NCI-H446 (cell line): ENCODE measurements at regions not wholly inside any gene's neighbourhood (a gene's known extent, or its start where the extent isn't known, plus 50 kb on each side); places are given as distances from the start of the nearest gene placed in this dataset.
"Not testable (repeated sequence)": the region's sequence is repeated elsewhere in the genome, so short reads cannot be mapped to it uniquely, and the experiment has no call there.

Source experiments
- DNase-seq, 2 experiments: peaks; one replicate each; lab custom pipeline; 2025; lab: John Stamatoyannopoulos, UW

DNA sequence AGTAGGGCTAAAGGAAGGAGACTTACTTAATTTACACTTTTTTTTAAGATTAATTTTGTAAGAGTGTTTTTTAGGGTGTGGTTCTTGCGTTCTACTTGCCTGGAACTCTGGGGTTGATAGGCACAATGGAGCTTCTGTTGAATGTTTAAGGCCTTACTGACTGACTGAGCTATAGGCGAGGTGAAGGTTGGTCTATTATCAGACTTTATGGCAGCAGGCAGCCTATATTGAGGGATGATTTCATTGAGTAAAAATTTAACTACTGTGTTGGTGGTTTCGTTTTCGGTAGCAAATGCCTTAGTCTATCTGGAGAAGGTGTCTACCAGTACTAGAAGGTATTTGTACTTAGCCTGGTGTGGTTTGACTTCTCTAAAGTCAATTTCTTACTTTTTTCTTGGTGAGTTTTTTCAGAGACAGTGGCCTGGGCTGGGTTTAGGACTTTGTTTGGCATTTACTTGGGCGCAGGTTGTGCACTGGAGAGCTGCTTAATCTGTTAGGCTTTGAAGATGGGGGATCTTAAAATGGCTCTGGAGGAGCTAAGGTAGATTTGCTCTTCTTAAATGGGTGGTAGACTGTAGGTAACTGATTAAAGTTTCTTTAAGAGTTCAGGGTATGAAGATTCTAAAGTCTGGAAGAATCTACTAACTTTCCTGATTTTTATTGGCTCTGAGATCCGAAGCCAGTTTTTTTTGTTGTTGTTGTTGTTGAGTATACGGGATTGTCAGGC, 164.5 kb upstream of the CCZ1B start:
- DNase-seq: not testable (repeated sequence)

DNA sequence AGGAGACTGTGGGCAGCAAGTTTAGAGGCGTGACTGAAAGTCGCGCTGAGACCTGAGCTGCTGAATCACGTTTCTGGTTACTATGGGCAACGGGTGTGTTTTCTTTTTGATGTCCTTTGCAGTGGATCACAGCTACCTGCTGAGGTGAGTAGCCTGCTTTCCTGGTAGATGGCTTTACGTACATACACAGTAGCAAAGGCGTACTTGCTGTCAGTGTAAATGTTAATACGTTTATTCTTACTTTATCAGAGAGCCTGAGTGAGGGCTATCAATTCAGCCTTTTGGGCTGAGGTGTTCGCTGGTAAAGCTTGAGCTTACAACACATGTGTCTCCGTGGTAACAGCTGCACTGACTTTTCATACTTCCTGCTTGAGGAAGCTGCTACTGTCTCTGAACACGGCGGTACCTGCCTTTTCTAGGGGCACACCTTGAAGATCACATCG, 165.1 kb upstream of the CCZ1B start:
- DNase-seq: not testable (repeated sequence)

DNA sequence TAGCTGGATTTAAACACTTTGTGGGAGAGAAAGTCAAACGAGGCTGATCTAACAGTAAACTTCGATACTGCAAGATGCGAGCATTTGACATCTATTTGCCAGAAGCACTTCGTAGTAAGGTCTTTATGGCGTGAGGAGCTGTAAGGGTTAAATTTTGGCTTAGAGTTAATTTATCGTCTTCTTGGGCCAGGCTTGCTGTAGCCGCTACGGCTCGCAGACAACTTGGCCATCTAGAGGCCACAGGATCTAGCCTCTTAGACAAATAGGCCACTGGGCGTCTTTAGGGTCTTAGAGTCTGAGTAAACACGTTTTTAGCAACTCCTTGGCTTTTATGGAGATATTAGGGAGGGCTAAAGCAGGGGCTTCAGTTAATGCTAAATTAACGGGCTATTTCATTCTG, 165.6 kb upstream of the CCZ1B start:
- not testable (repeated sequence) for DNase-seq

DNA sequence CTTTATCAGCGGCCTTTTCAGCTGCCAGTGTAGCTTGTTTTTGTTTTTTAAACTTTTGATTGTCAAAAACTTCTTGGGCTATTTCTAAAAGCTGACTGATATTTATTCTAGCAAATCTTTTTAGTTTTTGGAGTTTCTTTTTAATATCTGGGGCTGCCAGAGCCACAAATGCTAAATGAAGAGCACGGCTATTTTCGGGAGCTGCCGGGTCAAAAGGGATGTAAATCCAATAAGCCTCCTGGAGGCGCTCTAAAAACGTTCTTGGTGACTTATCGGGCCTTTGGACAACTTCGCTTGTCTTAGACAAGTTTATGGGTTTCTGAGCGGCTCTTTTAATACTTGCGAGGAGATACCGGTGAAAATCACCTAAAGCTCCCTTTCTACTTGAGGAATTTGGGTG, 166.1 kb upstream of the CCZ1B start:
- not testable (repeated sequence) for DNase-seq

DNA sequence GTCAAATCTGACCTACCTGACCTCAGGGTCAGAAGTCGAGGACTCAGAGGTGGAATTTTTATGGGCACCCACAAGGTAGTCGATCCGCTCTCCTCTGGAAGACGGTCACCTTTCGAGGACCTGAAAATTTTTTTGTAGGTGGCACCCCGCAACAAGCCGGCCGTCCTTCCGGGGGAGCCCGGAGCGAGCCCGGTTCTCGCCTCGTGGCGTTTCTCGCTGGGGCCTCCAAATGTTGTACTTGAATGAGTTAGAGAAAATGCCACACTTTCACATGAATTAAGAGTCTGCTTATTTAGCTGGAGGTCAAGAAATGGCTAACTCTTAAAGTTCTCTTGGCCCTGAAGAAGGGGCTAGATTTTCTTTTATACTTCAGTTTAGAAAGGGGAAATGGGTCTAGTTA, 169.0 kb upstream of the CCZ1B start:
- DNase-seq: not testable (repeated sequence)

DNA sequence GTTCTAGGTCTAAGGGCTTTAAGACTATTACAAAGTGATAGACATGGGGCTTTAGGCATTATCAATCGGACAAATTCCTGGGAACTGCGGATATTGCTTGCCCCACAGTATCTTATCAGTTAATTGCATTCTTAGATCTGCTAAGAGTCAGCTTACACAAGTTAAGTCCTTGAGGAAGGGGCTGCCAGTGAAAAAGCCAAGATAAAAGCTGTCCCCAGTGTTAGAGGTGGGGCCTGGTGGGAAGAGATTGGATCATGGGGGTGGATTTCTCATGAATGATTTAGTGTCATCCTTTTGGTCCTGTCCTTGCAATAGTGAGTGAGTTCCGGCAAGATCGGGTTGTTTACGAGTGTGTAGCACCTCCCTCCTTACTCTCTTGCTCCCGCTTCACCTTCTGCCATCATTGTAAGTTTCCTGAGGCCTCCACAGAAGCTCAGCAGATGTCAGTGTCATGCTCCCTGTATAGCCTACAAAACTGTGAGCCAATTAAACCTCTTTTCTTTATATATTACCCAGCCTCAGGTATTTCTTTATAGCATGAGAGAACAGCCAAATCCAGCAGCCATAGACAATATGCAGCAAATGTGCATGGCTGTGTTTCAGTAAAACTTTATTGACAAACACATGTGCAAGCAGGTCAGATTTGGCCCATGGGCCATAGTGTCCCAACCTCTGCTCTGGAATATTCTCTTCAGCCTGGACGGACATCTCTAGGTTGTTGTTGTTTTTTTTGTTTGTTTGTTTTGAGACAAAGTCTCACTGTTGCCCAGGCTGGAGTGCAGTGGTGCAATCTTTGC, 169.6 kb upstream of the CCZ1B start:
- DNase-seq: not testable (repeated sequence)

DNA sequence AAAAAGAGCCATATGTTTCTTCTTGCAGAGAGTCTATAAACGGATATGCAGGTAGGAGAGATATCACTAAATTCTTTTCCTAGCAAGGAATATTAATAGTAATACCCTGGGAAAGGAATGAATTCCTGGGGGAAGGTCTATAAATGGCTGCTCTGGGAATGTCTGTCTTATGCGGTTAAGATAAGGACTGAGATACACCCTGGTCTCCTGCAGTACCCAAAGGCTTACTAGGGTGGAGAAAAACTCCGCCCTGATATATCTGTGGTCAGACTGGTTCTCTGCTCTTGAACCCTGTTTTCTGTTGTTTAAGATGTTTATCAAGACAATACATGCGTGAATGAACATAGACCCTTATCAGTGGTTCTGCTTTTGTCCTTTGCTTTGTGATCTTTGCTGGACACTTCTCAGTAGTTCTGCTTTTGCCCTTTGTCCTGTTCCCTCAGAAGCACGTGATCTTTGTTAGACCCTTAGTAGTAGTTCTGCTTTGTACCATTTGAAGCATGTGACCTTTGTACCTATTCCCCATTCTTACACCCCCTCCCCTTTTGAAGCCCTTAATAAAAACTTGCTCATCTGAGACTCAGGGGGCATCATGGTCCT, 173.1 kb upstream of the CCZ1B start:
- DNase-seq: not testable (repeated sequence)

DNA sequence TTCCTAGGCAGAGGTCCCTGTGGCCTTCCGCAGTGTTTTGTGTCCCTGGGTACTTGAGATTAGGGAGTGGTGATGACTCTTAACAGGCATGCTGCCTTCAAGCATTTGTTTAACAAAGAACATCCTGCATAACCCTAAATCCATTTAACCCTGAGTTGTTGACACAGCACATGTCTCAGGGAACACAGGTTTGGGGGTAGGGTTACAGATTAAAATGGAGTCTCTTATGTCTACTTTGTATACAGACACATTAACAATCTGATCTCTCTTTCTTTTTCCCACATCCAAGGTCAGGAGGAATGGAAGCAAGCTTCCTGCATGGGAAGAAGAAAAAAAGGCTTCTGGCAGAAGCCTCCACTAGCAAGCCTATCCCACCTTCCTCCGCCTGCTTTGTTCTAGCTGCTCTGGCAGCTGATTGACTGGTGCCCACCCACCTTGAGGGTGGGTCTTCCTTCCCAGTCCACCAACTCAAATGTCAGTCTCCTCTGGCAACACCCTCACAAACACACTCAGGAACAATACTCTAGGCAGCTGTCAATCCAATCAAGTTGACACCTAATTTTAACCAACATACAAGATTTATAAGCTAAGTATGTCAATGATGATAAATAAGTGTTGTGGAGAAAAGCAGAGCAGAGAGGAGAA, 176.5 kb upstream of the CCZ1B start:
- no peak for DNase-seq

DNA sequence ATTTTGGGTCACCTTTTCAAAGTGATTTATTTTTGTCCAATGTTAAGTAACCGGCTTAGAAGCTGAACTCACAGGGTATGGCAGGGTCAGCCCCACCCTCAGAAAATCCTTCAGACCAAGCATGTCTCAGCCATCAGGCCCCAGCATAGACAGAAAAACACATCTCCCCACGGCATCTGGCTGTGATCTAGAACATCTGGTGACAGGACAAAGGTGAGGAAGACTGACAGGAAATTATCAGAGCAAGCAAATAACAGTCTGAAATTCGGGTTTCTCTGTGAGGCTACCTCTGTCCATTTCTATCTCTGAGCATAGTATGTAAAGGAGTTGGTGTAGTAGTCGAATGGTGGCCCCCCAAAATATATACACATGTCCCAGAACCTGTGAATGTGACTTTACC, 177.0 kb upstream of the C1GALT1 start:
- DNase-seq: no peak

DNA sequence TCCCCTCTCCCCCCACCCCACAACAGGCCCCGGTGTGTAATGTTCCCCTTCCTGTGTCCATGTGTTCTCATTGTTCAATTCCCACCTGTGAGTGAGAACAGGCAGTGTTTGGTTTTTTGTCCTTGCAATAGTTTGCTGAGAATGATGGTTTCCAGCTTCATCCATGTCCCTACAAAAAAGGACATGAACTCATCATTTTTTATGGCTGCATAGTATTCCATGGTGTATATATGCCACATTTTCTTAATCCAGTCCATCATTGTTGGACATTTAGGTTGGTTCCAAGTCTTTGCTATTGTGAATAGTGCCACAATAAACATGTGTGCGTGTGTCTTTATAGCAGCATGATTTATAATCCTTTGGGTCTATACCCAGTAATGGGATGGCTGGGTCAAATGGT, 176.4 kb upstream of the C1GALT1 start:
- not testable (repeated sequence) for DNase-seq

DNA sequence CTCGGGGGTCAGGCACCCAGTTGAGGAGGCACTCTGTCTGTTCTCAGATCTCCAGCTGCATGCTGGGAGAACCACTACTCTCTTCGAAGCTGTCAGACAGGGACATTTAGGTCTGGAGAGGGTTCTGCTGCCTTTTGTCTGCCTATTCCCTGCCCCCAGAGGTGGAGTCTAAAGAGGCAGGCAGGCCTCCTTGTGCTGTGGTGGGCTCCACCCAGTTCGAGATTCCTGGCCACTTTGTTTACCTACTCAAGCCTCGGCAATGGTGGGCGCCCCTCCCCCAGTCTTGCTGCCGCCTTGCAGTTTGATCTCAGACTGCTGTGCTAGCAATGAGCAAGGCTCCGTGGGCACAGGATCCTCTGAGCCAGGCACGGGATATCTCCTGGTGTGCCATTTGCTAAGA, 171.1 kb upstream of the C1GALT1 start:
- DNase-seq: not testable (repeated sequence)

DNA sequence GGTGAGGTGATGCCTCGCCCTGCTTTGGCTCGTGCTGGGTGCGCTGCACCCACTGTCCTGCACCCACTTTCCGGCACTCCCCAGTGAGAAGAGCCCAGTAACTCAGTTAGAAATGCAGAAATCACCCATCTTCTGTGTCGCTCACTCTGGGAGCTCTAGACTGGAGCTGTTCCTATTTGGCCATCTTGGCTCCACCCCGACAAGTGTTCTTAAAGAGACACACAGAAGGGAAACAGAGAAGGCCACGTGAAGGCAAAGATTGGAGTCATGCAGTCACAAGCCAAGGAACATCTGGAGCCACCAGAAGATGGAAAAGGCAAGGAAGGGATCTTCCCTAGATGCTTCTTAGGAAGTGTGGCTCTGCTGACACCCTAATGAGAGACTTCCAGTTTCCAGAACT, 170.6 kb upstream of the C1GALT1 start:
- not testable (repeated sequence) for DNase-seq

DNA sequence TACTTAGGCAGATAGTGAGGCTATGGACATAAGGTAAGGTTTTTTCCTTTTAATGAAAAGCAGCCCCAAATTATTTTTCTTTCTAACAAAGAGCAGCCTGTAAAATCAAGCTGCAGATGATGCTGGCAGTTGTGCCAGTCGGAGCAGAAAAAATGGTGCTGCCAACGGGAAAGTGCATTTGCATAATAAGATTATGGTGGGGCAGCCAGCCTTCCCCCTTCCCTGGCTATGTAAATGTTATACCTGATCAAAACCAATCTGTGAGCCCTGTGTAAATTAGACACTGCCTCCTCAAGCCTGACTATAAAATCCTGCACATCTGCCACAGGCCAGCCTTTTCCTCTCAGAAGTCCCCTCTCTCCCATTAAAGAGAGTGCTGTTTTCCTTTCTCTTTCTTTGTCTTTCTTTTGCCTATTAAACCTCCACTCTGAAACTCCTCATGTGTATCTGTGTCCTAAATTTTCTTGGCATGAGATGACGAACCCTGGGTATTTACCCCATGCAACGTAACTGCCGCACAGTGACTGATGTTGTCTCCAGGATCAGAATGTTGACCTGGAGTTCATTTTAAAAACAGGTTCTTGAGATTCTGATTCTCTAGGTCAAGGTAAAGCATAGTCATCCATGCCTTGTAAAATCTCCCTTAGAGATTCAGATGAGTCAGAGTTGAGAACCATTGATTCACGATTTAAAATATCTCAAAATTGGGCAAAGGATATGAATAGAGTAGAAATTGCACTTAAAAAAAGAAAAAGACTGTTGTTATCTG, 167.3 kb upstream of the C1GALT1 start:
- DNase-seq: no peak

DNA sequence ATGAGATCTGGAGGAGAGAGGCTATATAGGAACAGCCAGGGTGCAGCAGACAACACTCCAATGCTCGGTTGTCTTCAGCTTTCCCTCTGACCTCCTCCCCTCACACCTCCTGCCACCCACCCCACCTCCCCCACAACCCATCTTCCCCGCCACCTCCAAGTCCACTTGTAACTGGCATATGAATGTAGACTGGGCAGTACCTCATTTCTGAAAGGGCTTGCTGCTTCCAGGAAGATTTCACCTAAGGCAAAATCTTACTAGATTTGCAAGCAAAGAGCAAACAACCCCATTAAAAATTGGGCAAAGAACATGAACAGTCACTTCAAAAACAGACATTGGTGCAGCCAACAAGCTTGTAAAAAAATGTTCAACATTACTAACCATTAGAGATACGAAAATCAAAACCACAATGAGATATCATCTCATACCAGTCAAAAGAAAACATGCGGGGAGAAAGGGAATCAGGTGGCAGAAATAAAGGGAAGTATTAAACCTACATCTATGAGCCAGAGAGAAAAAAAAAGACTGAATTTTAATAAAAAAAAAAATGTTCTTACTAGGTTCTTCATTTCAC, 164.6 kb upstream of the C1GALT1 start:
- DNase-seq: no peak

DNA sequence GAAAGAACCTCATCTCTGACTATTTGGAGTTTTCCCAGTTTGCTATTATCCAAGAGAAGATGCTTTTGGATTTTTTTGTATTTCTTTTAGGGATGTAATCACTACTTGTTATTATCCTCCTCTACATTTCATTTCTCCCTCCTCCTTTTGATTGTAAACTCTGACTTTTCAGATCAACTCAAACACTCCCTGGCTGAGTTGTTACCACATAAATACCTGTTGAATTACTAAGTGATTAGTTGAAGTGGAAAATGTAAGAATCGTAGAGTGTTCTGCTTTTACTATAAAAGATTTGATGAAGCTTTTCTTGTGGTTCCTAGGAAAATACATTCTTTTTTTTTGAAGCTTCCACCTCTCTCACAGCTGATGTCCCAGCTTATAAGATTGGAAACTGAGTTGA, 164.1 kb upstream of the C1GALT1 start:
- DNase-seq: no peak

DNA sequence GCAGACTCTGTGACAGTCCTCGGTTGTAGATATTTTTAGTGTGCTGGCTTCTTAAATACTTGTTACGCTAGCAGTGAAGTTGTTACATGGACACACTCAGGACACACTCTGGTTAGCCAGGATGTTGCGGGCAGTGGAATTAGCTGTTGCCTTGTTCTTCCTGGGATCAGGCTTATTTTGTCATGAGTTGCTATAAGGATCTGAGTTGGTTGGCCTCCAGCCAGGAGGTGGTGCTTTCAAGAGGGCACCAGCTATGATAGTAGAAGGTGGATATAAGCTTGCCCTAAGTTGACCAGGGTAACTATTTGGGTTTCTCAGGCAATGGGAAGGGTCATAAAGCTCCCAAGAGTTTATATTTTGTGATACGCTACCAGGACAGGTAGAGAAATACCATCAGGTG, 150.1 kb upstream of the C1GALT1 start:
- DNase-seq: no peak

DNA sequence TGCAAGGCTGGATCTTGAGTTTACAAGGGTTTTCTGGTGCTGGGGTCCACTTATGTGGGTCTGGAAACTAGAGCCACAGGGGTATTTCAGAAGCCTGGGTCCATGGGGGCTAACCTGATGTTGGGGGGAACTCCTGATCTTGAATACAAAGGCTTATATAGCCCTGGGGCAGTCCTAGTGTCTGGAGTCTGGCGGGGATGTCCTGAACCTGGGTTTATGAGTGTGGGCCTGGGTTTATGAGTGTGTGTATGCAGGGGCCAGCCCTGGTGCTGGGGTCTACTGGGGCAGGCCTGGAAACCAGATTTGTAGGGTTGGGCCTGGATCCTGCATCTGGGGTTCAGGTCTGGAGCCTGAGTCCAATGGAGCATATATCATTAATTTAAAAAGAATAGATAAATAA, 146.5 kb upstream of the C1GALT1 start:
- DNase-seq: no peak

DNA sequence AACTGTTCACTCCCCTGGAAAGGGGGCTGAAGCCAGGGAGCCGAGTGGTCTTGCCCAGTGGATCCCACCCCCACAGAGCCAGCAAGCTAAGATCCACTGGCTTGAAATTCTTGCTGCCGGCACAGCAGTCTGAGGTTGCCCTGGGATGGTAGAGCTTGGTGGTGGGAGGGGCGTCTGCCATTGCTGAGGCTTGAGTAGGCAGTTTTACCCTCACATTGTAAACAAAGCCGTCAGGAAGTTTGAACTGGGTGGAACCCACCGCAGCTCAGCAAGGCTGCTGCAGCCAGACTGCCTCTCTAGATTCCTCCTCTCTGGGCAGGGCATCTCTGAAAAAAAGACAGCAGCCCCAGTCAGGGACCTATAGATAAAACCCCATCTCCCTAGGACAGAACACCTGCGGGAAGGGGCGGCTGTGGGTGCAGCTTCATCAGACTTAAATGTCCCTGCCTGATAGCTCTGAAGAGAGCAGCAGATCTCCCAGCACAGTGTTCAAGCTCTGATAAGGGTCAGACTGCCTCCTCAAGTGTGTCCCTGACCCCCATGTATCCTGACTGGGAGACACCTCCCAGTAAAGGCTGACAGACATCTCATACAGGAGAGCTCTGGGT, 140.0 kb upstream of the C1GALT1 start:
- not testable (repeated sequence) for DNase-seq

DNA sequence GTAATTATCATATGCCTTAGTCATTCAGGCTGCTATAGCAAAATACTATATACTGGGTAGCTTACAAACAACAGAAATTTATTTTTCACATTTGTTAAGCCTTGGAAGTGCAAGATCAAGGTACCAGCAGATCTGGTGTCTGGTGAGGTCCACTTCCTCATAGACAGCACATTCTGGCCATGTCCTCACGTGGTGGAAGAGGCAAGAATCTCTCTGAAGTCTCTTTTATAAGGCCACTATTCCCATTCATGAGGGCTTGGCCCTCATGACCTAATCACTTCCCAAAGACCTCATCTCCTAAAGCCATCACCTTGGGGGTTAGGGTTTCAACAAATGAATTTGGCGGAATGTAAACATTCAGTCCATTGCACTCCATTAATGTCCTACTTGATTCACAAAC, 137.5 kb upstream of the C1GALT1 start:
- DNase-seq: no peak

DNA sequence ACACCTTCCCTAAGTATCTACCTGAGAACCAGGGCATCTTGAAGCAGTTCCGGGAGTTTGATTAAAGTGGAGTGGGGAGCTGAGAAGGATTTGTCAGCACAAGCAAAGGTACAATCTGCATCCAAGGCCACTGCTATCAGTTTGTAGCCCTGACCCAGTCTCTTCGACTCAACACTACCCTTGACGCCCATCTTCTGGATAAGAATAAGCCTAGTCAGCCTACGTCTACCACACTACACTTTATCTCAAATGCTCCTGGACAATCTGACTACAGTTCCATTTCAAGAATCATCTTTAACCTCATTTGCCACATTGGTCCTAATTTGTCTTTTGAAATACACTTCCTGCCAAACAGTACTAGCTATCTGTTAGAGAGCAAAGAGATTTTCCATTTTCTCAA, 134.1 kb upstream of the C1GALT1 start:
- no peak for DNase-seq
